Heart left ventricle (tissue), 13 donors: ENCODE measurements at regions not wholly inside any gene's neighbourhood (a gene's known extent, or its start where the extent isn't known, plus 50 kb on each side); places are given as distances from the start of the nearest gene placed in this dataset.
"Not testable (repeated sequence)": the region's sequence is repeated elsewhere in the genome, so short reads cannot be mapped to it uniquely, and the experiment has no call there.

ENCODE experiments used
- CTCF ChIP-seq, 12 donors: fragments of 200-600 bp; sonication (generic) in 4 of 12; IDR thresholded peaks; one replicate each; pipeline versions ENCODE4 v1.5.0 to v1.8.0; 2018 to 2022; ENCODE audit warnings: antibody characterized with exemption in 12 of 12, mild to moderate bottlenecking in 5 of 12
- POLR2A ChIP-seq, 2 donors: fragments of 450-650 bp; IDR thresholded peaks; one replicate each; pipeline ENCODE4 v1.6.1; 2017; ENCODE audit warnings: antibody characterized with exemption in 2 of 2, mild to moderate bottlenecking in 2 of 2, moderate library complexity in 2 of 2
- donor health status: ischemic (EF 13 %, LVEDD 7.1; RV severe dilation, severe dysfunction).
- donor health status: DM: no; HTN: yes; CAD: no.
- donor health status: DM: no; HTN: no; CAD: no.
- donor health status: ischemic (EF 25% LVEDD 6.9; RV normal size, moderate dysfunction).
- donor health status: ischemic (EF 25% LVEDD 5.7; RV mildly dilated, moderate dysfunction).
- donor health status: ischemic (EF 35%, LVEDD 5.7; RV mildly dilated, moderate dysfunction).
- donor health status: nonischemic (EF 11% LVEDD 7.7; RV severe dilation, severe dysfunction).
- donor health status: DM: yes; HTN: yes; CAD: no.
- donor health status: PGD.
- donor health status: ischemic (EF 29% LVEDD 5.4; RV normal size, mild dysfunction).
- donor health status: nonischemic (EF 23%, LVEDD 6.1; RV moderate dilation, normal function).

DNA sequence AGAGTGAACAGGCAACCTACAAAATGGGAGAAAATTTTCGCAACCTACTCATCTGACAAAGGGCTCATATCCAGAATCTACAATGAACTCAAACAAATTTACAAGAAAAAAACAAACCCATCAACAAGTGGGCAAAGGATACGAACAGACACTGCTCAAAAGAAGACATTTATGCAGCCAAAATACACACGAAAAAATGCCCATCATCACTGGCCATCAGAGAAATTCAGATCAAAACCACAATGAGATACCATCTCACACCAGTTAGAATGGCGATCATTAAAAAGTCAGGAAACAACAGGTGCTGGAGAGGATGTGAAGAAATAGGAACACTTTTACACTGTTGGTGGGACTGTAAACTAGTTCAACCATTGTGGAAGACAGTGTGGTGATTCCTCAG is 1146.2 kb upstream of the SEMA6A start:
- TF ChIP-seq CTCF, POLR2A (IDR thresholded peaks at IDR 0.05): not testable (repeated sequence)
